Gastrocnemius medialis (tissue), 4 donors: ENCODE measurements at regions not wholly inside any gene's neighbourhood (a gene's known extent, or its start where the extent isn't known, plus 50 kb on each side); places are given as distances from the start of the nearest gene placed in this dataset.

Experiments
- CTCF ChIP-seq, 5 experiments: fragments of 450-650 bp in 3 of 5; fragments of 200-600 bp in 2 of 5; sonication (generic) in 2 of 5; IDR thresholded peaks in 4 of 5; conservative IDR thresholded peaks in 1 of 5; 1 replicate in 4 of 5; 2 replicates in 1 of 5; pipeline ENCODE4 v1.5.1; 2016 to 2019; ENCODE audit warnings: antibody characterized with exemption in 5 of 5, mild to moderate bottlenecking in 3 of 5, moderate library complexity in 3 of 5
- POLR2A ChIP-seq, 2 donors: fragments of 450-650 bp; IDR thresholded peaks; one replicate each; pipeline ENCODE4 v1.6.1; 2017; ENCODE audit warnings: antibody characterized with exemption in 2 of 2, mild to moderate bottlenecking in 2 of 2, moderate library complexity in 2 of 2

GRCh38 chr12:93297536-93297935 is 80.2 kb upstream of the NUDT4 start:
- TF ChIP-seq POLR2A (IDR thresholded peaks at IDR 0.05): no peak
- no peak for TF ChIP-seq CTCF (IDR thresholded peaks at IDR 0.05 in 4 of 5, conservative IDR thresholded peaks at IDR 0.05 in 1 of 5)
